HepG2 (cell line): ENCODE measurements at regions not wholly inside any gene's neighbourhood (a gene's known extent, or its start where the extent isn't known, plus 50 kb on each side); places are given as distances from the start of the nearest gene placed in this dataset.

Experiments used
- JDP2 ChIP-seq: sonication (generic); formaldehyde crosslinking; IDR thresholded peaks from 2 replicates; pipeline ENCODE4 v1.8.1; 2022; ENCODE audit warnings: missing genetic modification reagents, borderline replicate concordance
- MLLT10 ChIP-seq: sonication (generic); formaldehyde crosslinking; IDR thresholded peaks from 2 replicates; pipeline ENCODE4 v1.4.0; 2020; ENCODE audit warnings: missing genetic modification reagents
- SMAD3 ChIP-seq: sonication (generic); formaldehyde crosslinking; IDR thresholded peaks from 2 replicates; pipeline ENCODE4 v1.4.0; 2020; ENCODE audit warnings: missing genetic modification reagents
- XRCC5 ChIP-seq: fragments of 200-400 bp; formaldehyde crosslinking; optimal IDR thresholded peaks from 2 replicates; pipeline ENCODE3; 2017; ENCODE audit warnings: mild to moderate bottlenecking, low read length
- ZFP36L1 ChIP-seq: sonication (generic); formaldehyde crosslinking; IDR thresholded peaks from 2 replicates; pipeline ENCODE4 v1.8.0; 2022; ENCODE audit warnings: mild to moderate bottlenecking, missing genetic modification reagents, moderate library complexity
- ZNF350 ChIP-seq: sonication (generic); formaldehyde crosslinking; IDR thresholded peaks from 2 replicates; pipeline ENCODE4 v1.4.0; 2020; ENCODE audit warnings: mild to moderate bottlenecking, low read depth, missing genetic modification reagents, borderline replicate concordance
- ZNF562 ChIP-seq: sonication (generic); formaldehyde crosslinking; IDR thresholded peaks from 2 replicates; pipeline ENCODE4 v1.8.0; 2022; ENCODE audit warnings: missing genetic modification reagents, borderline replicate concordance
- ZNF737 ChIP-seq: sonication (generic); formaldehyde crosslinking; IDR thresholded peaks from 2 replicates; pipeline ENCODE4 v1.5.0; 2020; ENCODE audit warnings: missing genetic modification reagents, mild to moderate bottlenecking, borderline replicate concordance
- ZNF766 ChIP-seq: sonication (generic); formaldehyde crosslinking; IDR thresholded peaks from 2 replicates; pipeline ENCODE4 v1.5.0; 2020; ENCODE audit warnings: missing genetic modification reagents, borderline replicate concordance
- TF ChIP-seq, protein P1 (sequence below): IDR thresholded peaks from 2 replicates; pipeline ENCODE4 v1.4.0; 2020; ENCODE audit warnings: mild to moderate bottlenecking, missing genetic modification reagents
- TF ChIP-seq, protein P2 (sequence below): sonication (generic); formaldehyde crosslinking; IDR thresholded peaks from 2 replicates; pipeline ENCODE4 v1.4.0; 2020; ENCODE audit warnings: missing genetic modification reagents, borderline replicate concordance
- TF ChIP-seq, protein P3 (sequence below): sonication (generic); formaldehyde crosslinking; IDR thresholded peaks from 2 replicates; pipeline ENCODE4 v1.5.1; 2020; ENCODE audit warnings: mild to moderate bottlenecking, missing genetic modification reagents, moderate library complexity
- TF ChIP-seq, protein P4 (sequence below): sonication (generic); formaldehyde crosslinking; IDR thresholded peaks from 2 replicates; pipeline ENCODE4 v1.4.0; 2020; ENCODE audit warnings: missing genetic modification reagents
- TF ChIP-seq, protein P5 (sequence below): sonication (generic); formaldehyde crosslinking; IDR thresholded peaks from 2 replicates; pipeline ENCODE4 v1.8.1; 2022; ENCODE audit warnings: mild to moderate bottlenecking, missing genetic modification reagents

DNA sequence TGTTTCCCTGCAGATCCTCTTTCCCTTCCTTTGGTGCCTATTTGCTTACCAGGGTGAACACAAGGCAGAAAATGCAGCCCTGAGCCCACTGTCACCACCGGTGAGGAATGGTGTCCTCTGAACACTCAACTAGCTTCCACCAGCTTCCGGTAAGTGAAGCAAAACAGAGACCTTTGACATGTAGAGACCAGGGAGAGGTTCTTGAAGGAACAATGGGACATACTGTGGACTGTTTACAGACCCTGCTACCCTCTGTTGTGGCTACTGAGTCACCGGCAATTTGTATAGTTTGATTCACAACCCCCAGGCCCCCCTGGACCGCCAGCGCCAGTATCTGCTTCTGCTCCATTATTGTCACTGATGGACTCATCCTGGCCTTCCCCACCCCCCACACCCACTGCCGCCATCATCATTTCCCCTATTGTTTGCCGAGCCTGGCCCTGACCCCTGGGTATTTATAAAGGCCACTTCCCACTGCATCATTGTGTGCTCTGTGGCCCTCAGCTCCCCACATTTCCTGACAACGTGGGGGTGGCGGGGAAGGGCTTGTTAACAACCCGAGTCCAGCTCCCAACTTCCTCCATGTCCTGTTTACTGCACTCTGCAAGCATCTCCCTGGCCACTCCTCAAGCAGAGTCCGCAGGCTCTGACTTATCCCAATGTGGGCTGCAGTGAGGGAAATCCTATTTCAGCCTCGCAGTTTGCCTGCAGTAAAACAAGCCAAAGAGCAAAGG is 252.9 kb downstream of the ETS1 start (continued):
- TF ChIP-seq, protein P1, sequence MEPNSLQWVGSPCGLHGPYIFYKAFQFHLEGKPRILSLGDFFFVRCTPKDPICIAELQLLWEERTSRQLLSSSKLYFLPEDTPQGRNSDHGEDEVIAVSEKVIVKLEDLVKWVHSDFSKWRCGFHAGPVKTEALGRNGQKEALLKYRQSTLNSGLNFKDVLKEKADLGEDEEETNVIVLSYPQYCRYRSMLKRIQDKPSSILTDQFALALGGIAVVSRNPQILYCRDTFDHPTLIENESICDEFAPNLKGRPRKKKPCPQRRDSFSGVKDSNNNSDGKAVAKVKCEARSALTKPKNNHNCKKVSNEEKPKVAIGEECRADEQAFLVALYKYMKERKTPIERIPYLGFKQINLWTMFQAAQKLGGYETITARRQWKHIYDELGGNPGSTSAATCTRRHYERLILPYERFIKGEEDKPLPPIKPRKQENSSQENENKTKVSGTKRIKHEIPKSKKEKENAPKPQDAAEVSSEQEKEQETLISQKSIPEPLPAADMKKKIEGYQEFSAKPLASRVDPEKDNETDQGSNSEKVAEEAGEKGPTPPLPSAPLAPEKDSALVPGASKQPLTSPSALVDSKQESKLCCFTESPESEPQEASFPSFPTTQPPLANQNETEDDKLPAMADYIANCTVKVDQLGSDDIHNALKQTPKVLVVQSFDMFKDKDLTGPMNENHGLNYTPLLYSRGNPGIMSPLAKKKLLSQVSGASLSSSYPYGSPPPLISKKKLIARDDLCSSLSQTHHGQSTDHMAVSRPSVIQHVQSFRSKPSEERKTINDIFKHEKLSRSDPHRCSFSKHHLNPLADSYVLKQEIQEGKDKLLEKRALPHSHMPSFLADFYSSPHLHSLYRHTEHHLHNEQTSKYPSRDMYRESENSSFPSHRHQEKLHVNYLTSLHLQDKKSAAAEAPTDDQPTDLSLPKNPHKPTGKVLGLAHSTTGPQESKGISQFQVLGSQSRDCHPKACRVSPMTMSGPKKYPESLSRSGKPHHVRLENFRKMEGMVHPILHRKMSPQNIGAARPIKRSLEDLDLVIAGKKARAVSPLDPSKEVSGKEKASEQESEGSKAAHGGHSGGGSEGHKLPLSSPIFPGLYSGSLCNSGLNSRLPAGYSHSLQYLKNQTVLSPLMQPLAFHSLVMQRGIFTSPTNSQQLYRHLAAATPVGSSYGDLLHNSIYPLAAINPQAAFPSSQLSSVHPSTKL (CRISPR knock-in tag): 0 out of 2 replicates have a peak, but pooled peaks have one; percentile 12
- no peak for TF ChIP-seq ZNF766
- TF ChIP-seq ZFP36L1: no peak
- no peak for TF ChIP-seq ZNF350 (CRISPR knock-in tag)
- no peak for TF ChIP-seq SMAD3 (CRISPR knock-in tag)
- TF ChIP-seq, protein P2, sequence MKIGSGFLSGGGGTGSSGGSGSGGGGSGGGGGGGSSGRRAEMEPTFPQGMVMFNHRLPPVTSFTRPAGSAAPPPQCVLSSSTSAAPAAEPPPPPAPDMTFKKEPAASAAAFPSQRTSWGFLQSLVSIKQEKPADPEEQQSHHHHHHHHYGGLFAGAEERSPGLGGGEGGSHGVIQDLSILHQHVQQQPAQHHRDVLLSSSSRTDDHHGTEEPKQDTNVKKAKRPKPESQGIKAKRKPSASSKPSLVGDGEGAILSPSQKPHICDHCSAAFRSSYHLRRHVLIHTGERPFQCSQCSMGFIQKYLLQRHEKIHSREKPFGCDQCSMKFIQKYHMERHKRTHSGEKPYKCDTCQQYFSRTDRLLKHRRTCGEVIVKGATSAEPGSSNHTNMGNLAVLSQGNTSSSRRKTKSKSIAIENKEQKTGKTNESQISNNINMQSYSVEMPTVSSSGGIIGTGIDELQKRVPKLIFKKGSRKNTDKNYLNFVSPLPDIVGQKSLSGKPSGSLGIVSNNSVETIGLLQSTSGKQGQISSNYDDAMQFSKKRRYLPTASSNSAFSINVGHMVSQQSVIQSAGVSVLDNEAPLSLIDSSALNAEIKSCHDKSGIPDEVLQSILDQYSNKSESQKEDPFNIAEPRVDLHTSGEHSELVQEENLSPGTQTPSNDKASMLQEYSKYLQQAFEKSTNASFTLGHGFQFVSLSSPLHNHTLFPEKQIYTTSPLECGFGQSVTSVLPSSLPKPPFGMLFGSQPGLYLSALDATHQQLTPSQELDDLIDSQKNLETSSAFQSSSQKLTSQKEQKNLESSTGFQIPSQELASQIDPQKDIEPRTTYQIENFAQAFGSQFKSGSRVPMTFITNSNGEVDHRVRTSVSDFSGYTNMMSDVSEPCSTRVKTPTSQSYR (CRISPR knock-in tag): peak; percentile 43; the same call in 1 of the 2 replicates
- TF ChIP-seq, protein P3, sequence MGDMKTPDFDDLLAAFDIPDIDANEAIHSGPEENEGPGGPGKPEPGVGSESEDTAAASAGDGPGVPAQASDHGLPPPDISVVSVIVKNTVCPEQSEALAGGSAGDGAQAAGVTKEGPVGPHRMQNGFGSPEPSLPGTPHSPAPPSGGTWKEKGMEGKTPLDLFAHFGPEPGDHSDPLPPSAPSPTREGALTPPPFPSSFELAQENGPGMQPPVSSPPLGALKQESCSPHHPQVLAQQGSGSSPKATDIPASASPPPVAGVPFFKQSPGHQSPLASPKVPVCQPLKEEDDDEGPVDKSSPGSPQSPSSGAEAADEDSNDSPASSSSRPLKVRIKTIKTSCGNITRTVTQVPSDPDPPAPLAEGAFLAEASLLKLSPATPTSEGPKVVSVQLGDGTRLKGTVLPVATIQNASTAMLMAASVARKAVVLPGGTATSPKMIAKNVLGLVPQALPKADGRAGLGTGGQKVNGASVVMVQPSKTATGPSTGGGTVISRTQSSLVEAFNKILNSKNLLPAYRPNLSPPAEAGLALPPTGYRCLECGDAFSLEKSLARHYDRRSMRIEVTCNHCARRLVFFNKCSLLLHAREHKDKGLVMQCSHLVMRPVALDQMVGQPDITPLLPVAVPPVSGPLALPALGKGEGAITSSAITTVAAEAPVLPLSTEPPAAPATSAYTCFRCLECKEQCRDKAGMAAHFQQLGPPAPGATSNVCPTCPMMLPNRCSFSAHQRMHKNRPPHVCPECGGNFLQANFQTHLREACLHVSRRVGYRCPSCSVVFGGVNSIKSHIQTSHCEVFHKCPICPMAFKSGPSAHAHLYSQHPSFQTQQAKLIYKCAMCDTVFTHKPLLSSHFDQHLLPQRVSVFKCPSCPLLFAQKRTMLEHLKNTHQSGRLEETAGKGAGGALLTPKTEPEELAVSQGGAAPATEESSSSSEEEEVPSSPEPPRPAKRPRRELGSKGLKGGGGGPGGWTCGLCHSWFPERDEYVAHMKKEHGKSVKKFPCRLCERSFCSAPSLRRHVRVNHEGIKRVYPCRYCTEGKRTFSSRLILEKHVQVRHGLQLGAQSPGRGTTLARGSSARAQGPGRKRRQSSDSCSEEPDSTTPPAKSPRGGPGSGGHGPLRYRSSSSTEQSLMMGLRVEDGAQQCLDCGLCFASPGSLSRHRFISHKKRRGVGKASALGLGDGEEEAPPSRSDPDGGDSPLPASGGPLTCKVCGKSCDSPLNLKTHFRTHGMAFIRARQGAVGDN (CRISPR knock-in tag): 0 out of 2 replicates have a peak, but pooled peaks have one; percentile 13
- TF ChIP-seq, protein P4, sequence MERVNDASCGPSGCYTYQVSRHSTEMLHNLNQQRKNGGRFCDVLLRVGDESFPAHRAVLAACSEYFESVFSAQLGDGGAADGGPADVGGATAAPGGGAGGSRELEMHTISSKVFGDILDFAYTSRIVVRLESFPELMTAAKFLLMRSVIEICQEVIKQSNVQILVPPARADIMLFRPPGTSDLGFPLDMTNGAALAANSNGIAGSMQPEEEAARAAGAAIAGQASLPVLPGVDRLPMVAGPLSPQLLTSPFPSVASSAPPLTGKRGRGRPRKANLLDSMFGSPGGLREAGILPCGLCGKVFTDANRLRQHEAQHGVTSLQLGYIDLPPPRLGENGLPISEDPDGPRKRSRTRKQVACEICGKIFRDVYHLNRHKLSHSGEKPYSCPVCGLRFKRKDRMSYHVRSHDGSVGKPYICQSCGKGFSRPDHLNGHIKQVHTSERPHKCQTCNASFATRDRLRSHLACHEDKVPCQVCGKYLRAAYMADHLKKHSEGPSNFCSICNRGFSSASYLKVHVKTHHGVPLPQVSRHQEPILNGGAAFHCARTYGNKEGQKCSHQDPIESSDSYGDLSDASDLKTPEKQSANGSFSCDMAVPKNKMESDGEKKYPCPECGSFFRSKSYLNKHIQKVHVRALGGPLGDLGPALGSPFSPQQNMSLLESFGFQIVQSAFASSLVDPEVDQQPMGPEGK: peak; percentile 22; the same call in 1 of the 2 replicates
- TF ChIP-seq JDP2 (CRISPR knock-in tag): no peak
- TF ChIP-seq ZNF737 (CRISPR knock-in tag): no peak
- peak; percentile 22 for TF ChIP-seq XRCC5
- TF ChIP-seq, protein P5, sequence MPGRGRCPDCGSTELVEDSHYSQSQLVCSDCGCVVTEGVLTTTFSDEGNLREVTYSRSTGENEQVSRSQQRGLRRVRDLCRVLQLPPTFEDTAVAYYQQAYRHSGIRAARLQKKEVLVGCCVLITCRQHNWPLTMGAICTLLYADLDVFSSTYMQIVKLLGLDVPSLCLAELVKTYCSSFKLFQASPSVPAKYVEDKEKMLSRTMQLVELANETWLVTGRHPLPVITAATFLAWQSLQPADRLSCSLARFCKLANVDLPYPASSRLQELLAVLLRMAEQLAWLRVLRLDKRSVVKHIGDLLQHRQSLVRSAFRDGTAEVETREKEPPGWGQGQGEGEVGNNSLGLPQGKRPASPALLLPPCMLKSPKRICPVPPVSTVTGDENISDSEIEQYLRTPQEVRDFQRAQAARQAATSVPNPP (CRISPR knock-in tag): no peak
- TF ChIP-seq MLLT10 (CRISPR knock-in tag): no peak
- no peak for TF ChIP-seq ZNF562 (CRISPR knock-in tag)
